Stimulated activated CD8-positive, alpha-beta memory T cell treated with anti-CD3 and anti-CD28 coated beads, Interleukin-4, amount 100 ng/mL, for 48 hours (primary cell): ENCODE measurements at regions not wholly inside any gene's neighbourhood (a gene's known extent, or its start where the extent isn't known, plus 50 kb on each side); places are given as distances from the start of the nearest gene placed in this dataset.

Experiments used
- DNase-seq: peaks from one replicate; pipeline ENCODE4 v3.0.0-alpha.2; 2020

- DNase-seq: no peak
Observed at GRCh38 chr11:129290966-129291365, 84.7 kb upstream of the BARX2 start.

GRCh38 chr11:129289350-129290040, 86.2 kb upstream of the BARX2 start:
- DNase-seq: no peak

- DNase-seq: no peak
Observed at GRCh38 chr11:129287920-129288319, 87.7 kb upstream of the BARX2 start.

GRCh38 chr11:129286813-129287212, 88.8 kb upstream of the BARX2 start:
- DNase-seq: no peak

GRCh38 chr11:129285402-129285786, 90.3 kb upstream of the BARX2 start:
- no peak for DNase-seq

GRCh38 chr11:129283141-129283540, 91.0 kb upstream of the ARHGAP32 start:
- DNase-seq: no peak

- no peak for DNase-seq
Observed at GRCh38 chr11:129282634-129283033, 90.5 kb upstream of the ARHGAP32 start.

GRCh38 chr11:129281471-129282415, 89.6 kb upstream of the ARHGAP32 start:
- no peak for DNase-seq

- peak; percentile 61 for DNase-seq
Observed at GRCh38 chr11:129280027-129280811, 88.1 kb upstream of the ARHGAP32 start.

- DNase-seq: peak; percentile 69
Observed at GRCh38 chr11:129279326-129280026, 87.4 kb upstream of the ARHGAP32 start.

- DNase-seq: peak; percentile 31
Observed at GRCh38 chr11:129278586-129279319, 86.6 kb upstream of the ARHGAP32 start.

GRCh38 chr11:129277198-129277843, 85.2 kb upstream of the ARHGAP32 start:
- no peak for DNase-seq

GRCh38 chr11:129275828-129276227, 83.7 kb upstream of the ARHGAP32 start:
- DNase-seq: no peak

- no peak for DNase-seq
Observed at GRCh38 chr11:129273944-129274711, 82.0 kb upstream of the ARHGAP32 start.

- DNase-seq: no peak
Observed at GRCh38 chr11:129273322-129273721, 81.2 kb upstream of the ARHGAP32 start.

- DNase-seq: no peak
Observed at GRCh38 chr11:129271030-129271429, 78.9 kb upstream of the ARHGAP32 start.

- DNase-seq: no peak
Observed at GRCh38 chr11:129270446-129270845, 78.3 kb upstream of the ARHGAP32 start.

GRCh38 chr11:129268371-129268770, 76.2 kb upstream of the ARHGAP32 start:
- DNase-seq: no peak

- DNase-seq: no peak
Observed at GRCh38 chr11:129267716-129268115, 75.6 kb upstream of the ARHGAP32 start.

GRCh38 chr11:129266536-129266935, 74.4 kb upstream of the ARHGAP32 start:
- DNase-seq: no peak
